ENCODE measurements at regions not wholly inside any gene's neighbourhood (a gene's known extent, or its start where the extent isn't known, plus 50 kb on each side); places are given as distances from the start of the nearest gene placed in this dataset.

- H3K4me3 ChIP-seq = no peak overlapping the region
- H3K27ac ChIP-seq = no peak overlapping the region
- no peaks in the 10 kb centered on the region for H3K4me1 ChIP-seq
- intact Hi-C loops (cut with DNase I; ENCODE audit: low total_unique reads) = no loop called here
- no peaks in the 10 kb centered on the region for H3K9me3 ChIP-seq
- no peak for DNase-seq
- no peak for TF ChIP-seq CTCF (IDR thresholded peaks at IDR 0.05)
- no peak for TF ChIP-seq POLR2A (IDR thresholded peaks at IDR 0.05)
- no peaks in the 10 kb centered on the region for H3K27me3 ChIP-seq
- H3K36me3 ChIP-seq = no peaks in the 10 kb centered on the region
Measured at GRCh38 chr5:3068401-3068800, 316.9 kb upstream of the IRX2 start.

GRCh38 chr5:3060283-3060682, 308.8 kb upstream of the IRX2 start:
- Histone ChIP-seq H3K9me3 (no peaks in the 10 kb centered on the region), H3K27ac (no peak overlapping the region), H3K27me3 (no peaks in the 10 kb centered on the region), H3K4me1 (no peaks in the 10 kb centered on the region), H3K4me3 (no peak overlapping the region), H3K36me3 (no peaks in the 10 kb centered on the region)
- no peak for TF ChIP-seq POLR2A (IDR thresholded peaks at IDR 0.05)
- TF ChIP-seq CTCF (IDR thresholded peaks at IDR 0.05) = no peak
- DNase-seq = no peak
- intact Hi-C loops (cut with DNase I; ENCODE audit: low total_unique reads) = no loop called here

- Histone ChIP-seq H3K9me3 (no peaks in the 10 kb centered on the region), H3K4me3 (no peak overlapping the region), H3K27ac (no peak overlapping the region), H3K36me3 (no peaks in the 10 kb centered on the region), H3K4me1 (no peaks in the 10 kb centered on the region), H3K27me3 (no peaks in the 10 kb centered on the region)
- TF ChIP-seq CTCF (IDR thresholded peaks at IDR 0.05) (no peak), POLR2A (IDR thresholded peaks at IDR 0.05) (no peak)
- intact Hi-C loops (cut with DNase I; ENCODE audit: low total_unique reads) = no loop called here
- no peak for DNase-seq
Measured at GRCh38 chr5:3059488-3059887, 308.0 kb upstream of the IRX2 start.

GRCh38 chr5:3058942-3059341, 307.5 kb upstream of the IRX2 start:
- intact Hi-C loops (cut with DNase I; ENCODE audit: low total_unique reads) = no loop called here
- no peak for TF ChIP-seq CTCF (IDR thresholded peaks at IDR 0.05)
- TF ChIP-seq POLR2A (IDR thresholded peaks at IDR 0.05) = no peak
- no peaks in the 10 kb centered on the region for H3K27me3 ChIP-seq
- no peaks in the 10 kb centered on the region for H3K4me1 ChIP-seq
- no peak overlapping the region for H3K4me3 ChIP-seq
- no peaks in the 10 kb centered on the region for H3K9me3 ChIP-seq
- no peak for DNase-seq
- H3K36me3 ChIP-seq = no peaks in the 10 kb centered on the region
- H3K27ac ChIP-seq = no peak overlapping the region

GRCh38 chr5:3056866-3057265, 305.4 kb upstream of the IRX2 start:
- intact Hi-C loops (cut with DNase I; ENCODE audit: low total_unique reads) = no loop called here

More at GRCh38 chr5:3056866-3057265, 305.4 kb upstream of the IRX2 start:
- TF ChIP-seq CTCF (IDR thresholded peaks at IDR 0.05) (no peak), POLR2A (IDR thresholded peaks at IDR 0.05) (no peak)
- no peak overlapping the region for H3K4me3 ChIP-seq
- no peaks in the 10 kb centered on the region for H3K4me1 ChIP-seq
- no peaks in the 10 kb centered on the region for H3K36me3 ChIP-seq
- no peaks in the 10 kb centered on the region for H3K9me3 ChIP-seq
- no peaks in the 10 kb centered on the region for H3K27me3 ChIP-seq
- no peak for DNase-seq
- no peak overlapping the region for H3K27ac ChIP-seq
